ENCODE measurements at regions not wholly inside any gene's neighbourhood (a gene's known extent, or its start where the extent isn't known, plus 50 kb on each side); places are given as distances from the start of the nearest gene placed in this dataset.

GRCh38 chr13:33639626-33640080 is 178.3 kb upstream of the RFC3 start (continued):
- TF ChIP-seq MEF2B (IDR thresholded peaks at IDR 0.05; ENCODE audit: partially characterized antibody, poor library complexity, severe bottlenecking) (no peak), CEBPZ (IDR thresholded peaks at IDR 0.05; ENCODE audit: low read depth, low read length) (no peak), JUNB (IDR thresholded peaks at IDR 0.05) (peak; percentile 47), USF1 (IDR thresholded peaks at IDR 0.05; ENCODE audit: borderline replicate concordance, extremely low read length, insufficient read depth, low read depth, low read length) (no peak), SP1 (IDR thresholded peaks at IDR 0.05; ENCODE audit: low read depth, low read length) (no peak), TARDBP (IDR thresholded peaks at IDR 0.05; ENCODE audit: borderline replicate concordance) (no peak), BRCA1 (IDR thresholded peaks at IDR 0.05; ENCODE audit: low read depth, low read length) (no peak), CTCF (IDR thresholded peaks at IDR 0.05 in 2 of 3, conservative IDR thresholded peaks at IDR 0.05 in 1 of 3; ENCODE audit: control insufficient read depth in 2 of 3, extremely low read depth in 1 of 3, insufficient read depth in 1 of 3, low read depth in 3 of 3, low read length in 3 of 3) (no peak), CBFB (IDR thresholded peaks at IDR 0.05; ENCODE audit: low read depth) (no peak), NFYA (IDR thresholded peaks at IDR 0.05; ENCODE audit: borderline replicate concordance, low read depth, low read length) (no peak), MAX (IDR thresholded peaks at IDR 0.05; ENCODE audit: low read depth, low read length) (no peak), TAF1 (IDR thresholded peaks at IDR 0.05; ENCODE audit: borderline replicate concordance, low read depth, low read length) (no peak), NR2C1 (IDR thresholded peaks at IDR 0.05) (no peak), ZNF592 (IDR thresholded peaks at IDR 0.05) (no peak), MLLT1 (IDR thresholded peaks at IDR 0.05) (no peak), NFYB (IDR thresholded peaks at IDR 0.05; ENCODE audit: insufficient read depth, low read depth, low read length) (peak; percentile 80), POLR2AphosphoS2 (IDR thresholded peaks at IDR 0.05; ENCODE audit: low read depth, low read length) (no peak), BACH1 (IDR thresholded peaks at IDR 0.05; ENCODE audit: borderline replicate concordance) (no peak), POLR2AphosphoS5 (IDR thresholded peaks at IDR 0.05; ENCODE audit: low read length) (no peak)

Data from GM12878 (cell line).